ENCODE measurements at regions not wholly inside any gene's neighbourhood (a gene's known extent, or its start where the extent isn't known, plus 50 kb on each side); places are given as distances from the start of the nearest gene placed in this dataset.
"Not testable (repeated sequence)": the region's sequence is repeated elsewhere in the genome, so short reads cannot be mapped to it uniquely, and the experiment has no call there.

GRCh38 chr3:95711789-95712188 lies 1102.6 kb upstream of the EPHA6 start:
- TF ChIP-seq JUND (IDR thresholded peaks at IDR 0.05; ENCODE audit: low read depth) = no peak
- in situ Hi-C loops (cut with HindIII; ENCODE audit: low pct_unique_long_range_greater_than_20kb, low sequenced_read_pairs) = no loop called here

GRCh38 chr3:95715128-95715527 lies 1099.3 kb upstream of the EPHA6 start:
- in situ Hi-C loops (cut with HindIII; ENCODE audit: low pct_unique_long_range_greater_than_20kb, low sequenced_read_pairs) = no loop called here
- DNase-seq (ENCODE audit: low read depth in 1 of 2, low spot score in 1 of 2) = no peak

More at GRCh38 chr3:95711789-95712188, 1102.6 kb upstream of the EPHA6 start:
- no peak for DNase-seq (ENCODE audit: low read depth in 1 of 2, low spot score in 1 of 2)

GRCh38 chr3:95717048-95717447 lies 1097.3 kb upstream of the EPHA6 start:
- in situ Hi-C loops (cut with HindIII; ENCODE audit: low pct_unique_long_range_greater_than_20kb, low sequenced_read_pairs) = no loop called here
- DNase-seq (ENCODE audit: low read depth in 1 of 2, low spot score in 1 of 2) = no peak
- no peak for TF ChIP-seq JUND (IDR thresholded peaks at IDR 0.05; ENCODE audit: low read depth)

More at GRCh38 chr3:95715128-95715527, 1099.3 kb upstream of the EPHA6 start:
- TF ChIP-seq JUND (IDR thresholded peaks at IDR 0.05; ENCODE audit: low read depth) = no peak

GRCh38 chr3:95718168-95718567 lies 1096.2 kb upstream of the EPHA6 start:
- in situ Hi-C loops (cut with HindIII; ENCODE audit: low pct_unique_long_range_greater_than_20kb, low sequenced_read_pairs) = no loop called here
- DNase-seq (ENCODE audit: low read depth in 1 of 2, low spot score in 1 of 2) = no peak
- no peak for TF ChIP-seq JUND (IDR thresholded peaks at IDR 0.05; ENCODE audit: low read depth)

- no peak for DNase-seq (ENCODE audit: low read depth in 1 of 2, low spot score in 1 of 2)
- no peak for TF ChIP-seq JUND (IDR thresholded peaks at IDR 0.05; ENCODE audit: low read depth)
- in situ Hi-C loops (cut with HindIII; ENCODE audit: low pct_unique_long_range_greater_than_20kb, low sequenced_read_pairs) = no loop called here
Measured at GRCh38 chr3:95719481-95719880, 1094.9 kb upstream of the EPHA6 start.

- in situ Hi-C loops (cut with HindIII; ENCODE audit: low pct_unique_long_range_greater_than_20kb, low sequenced_read_pairs) = no loop called here
- DNase-seq (ENCODE audit: low read depth in 1 of 2, low spot score in 1 of 2) = no peak
Measured at GRCh38 chr3:95721938-95722337, 1092.5 kb upstream of the EPHA6 start.

GRCh38 chr3:95725770-95726169 lies 1088.6 kb upstream of the EPHA6 start:
- no peak for TF ChIP-seq JUND (IDR thresholded peaks at IDR 0.05; ENCODE audit: low read depth)
- DNase-seq (ENCODE audit: low read depth in 1 of 2, low spot score in 1 of 2) = no peak
- in situ Hi-C loops (cut with HindIII; ENCODE audit: low pct_unique_long_range_greater_than_20kb, low sequenced_read_pairs) = no loop called here

More at GRCh38 chr3:95721938-95722337, 1092.5 kb upstream of the EPHA6 start:
- no peak for TF ChIP-seq JUND (IDR thresholded peaks at IDR 0.05; ENCODE audit: low read depth)

GRCh38 chr3:95731753-95732152 lies 1082.6 kb upstream of the EPHA6 start:
- DNase-seq (ENCODE audit: low read depth in 1 of 2, low spot score in 1 of 2) = no peak
- no peak for TF ChIP-seq JUND (IDR thresholded peaks at IDR 0.05; ENCODE audit: low read depth)
- in situ Hi-C loops (cut with HindIII; ENCODE audit: low pct_unique_long_range_greater_than_20kb, low sequenced_read_pairs) = no loop called here

GRCh38 chr3:95733336-95733735 lies 1081.1 kb upstream of the EPHA6 start:
- in situ Hi-C loops (cut with HindIII; ENCODE audit: low pct_unique_long_range_greater_than_20kb, low sequenced_read_pairs) = no loop called here
- no peak for DNase-seq (ENCODE audit: low read depth in 1 of 2, low spot score in 1 of 2)
- TF ChIP-seq JUND (IDR thresholded peaks at IDR 0.05; ENCODE audit: low read depth) = no peak

- no peak for TF ChIP-seq JUND (IDR thresholded peaks at IDR 0.05; ENCODE audit: low read depth)
- in situ Hi-C loops (cut with HindIII; ENCODE audit: low pct_unique_long_range_greater_than_20kb, low sequenced_read_pairs) = no loop called here
- no peak for DNase-seq (ENCODE audit: low read depth in 1 of 2, low spot score in 1 of 2)
Measured at GRCh38 chr3:95738045-95738444, 1076.3 kb upstream of the EPHA6 start.

- DNase-seq (ENCODE audit: low read depth in 1 of 2, low spot score in 1 of 2); in situ Hi-C loops (cut with HindIII; ENCODE audit: low pct_unique_long_range_greater_than_20kb, low sequenced_read_pairs): not testable (repeated sequence)
Measured at GRCh38 chr3:95744896-95745295, 1069.5 kb upstream of the EPHA6 start.

- no peak for TF ChIP-seq JUND (IDR thresholded peaks at IDR 0.05; ENCODE audit: low read depth)
- in situ Hi-C loops (cut with HindIII; ENCODE audit: low pct_unique_long_range_greater_than_20kb, low sequenced_read_pairs) = no loop called here
- DNase-seq (ENCODE audit: low read depth in 1 of 2, low spot score in 1 of 2) = no peak
Measured at GRCh38 chr3:95750097-95750496, 1064.3 kb upstream of the EPHA6 start.

- in situ Hi-C loops (cut with HindIII; ENCODE audit: low pct_unique_long_range_greater_than_20kb, low sequenced_read_pairs) = no loop called here
- DNase-seq (ENCODE audit: low read depth in 1 of 2, low spot score in 1 of 2) = peak in 1 of 2 experiments; percentile 17
Measured at GRCh38 chr3:95751509-95751908, 1062.9 kb upstream of the EPHA6 start.

GRCh38 chr3:95752199-95752598 lies 1062.2 kb upstream of the EPHA6 start:
- no peak for TF ChIP-seq JUND (IDR thresholded peaks at IDR 0.05; ENCODE audit: low read depth)
- in situ Hi-C loops (cut with HindIII; ENCODE audit: low pct_unique_long_range_greater_than_20kb, low sequenced_read_pairs) = no loop called here
- DNase-seq (ENCODE audit: low read depth in 1 of 2, low spot score in 1 of 2) = peak in 1 of 2 experiments; percentile 41

More at GRCh38 chr3:95751509-95751908, 1062.9 kb upstream of the EPHA6 start:
- no peak for TF ChIP-seq JUND (IDR thresholded peaks at IDR 0.05; ENCODE audit: low read depth)

Data from T47D (cell line).